ENCODE measurements at regions not wholly inside any gene's neighbourhood (a gene's known extent, or its start where the extent isn't known, plus 50 kb on each side); places are given as distances from the start of the nearest gene placed in this dataset.

- DNase-seq: no peak
Observed at GRCh38 chr3:56921573-56922453, 120.1 kb upstream of the ARHGEF3 start.

- no peak for DNase-seq
Observed at GRCh38 chr3:56919797-56920195, 118.0 kb upstream of the ARHGEF3 start.

DNA sequence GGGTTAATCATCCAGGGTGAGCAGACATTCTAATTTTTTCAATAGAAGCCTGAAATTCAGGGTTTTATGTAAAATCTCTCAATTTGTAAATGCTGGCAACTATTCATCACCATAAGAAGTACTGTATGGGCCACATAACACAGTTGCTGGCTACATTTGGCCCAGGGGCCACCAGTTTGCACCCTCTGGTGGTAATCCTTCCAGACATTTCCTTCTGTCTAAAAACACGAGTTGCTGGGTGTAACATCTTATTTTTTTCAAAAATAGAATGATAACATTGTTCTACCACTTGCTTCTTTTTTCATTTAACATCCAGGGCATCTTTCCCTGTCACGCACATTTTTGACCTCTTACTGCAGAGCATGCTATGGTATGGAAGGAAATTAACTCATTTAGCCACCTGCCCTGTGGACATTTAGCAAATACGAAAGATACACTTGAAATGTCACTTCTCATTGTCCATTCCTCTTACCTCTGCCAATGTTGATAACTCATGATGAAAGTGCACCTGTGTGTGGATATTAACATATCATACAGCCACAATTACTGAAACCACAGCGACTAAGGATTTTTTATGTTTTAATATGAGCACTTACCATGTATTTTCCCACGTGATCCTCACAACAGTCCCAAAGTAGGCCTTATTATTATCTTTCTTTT, 117.5 kb upstream of the ARHGEF3 start:
- no peak for DNase-seq

DNA sequence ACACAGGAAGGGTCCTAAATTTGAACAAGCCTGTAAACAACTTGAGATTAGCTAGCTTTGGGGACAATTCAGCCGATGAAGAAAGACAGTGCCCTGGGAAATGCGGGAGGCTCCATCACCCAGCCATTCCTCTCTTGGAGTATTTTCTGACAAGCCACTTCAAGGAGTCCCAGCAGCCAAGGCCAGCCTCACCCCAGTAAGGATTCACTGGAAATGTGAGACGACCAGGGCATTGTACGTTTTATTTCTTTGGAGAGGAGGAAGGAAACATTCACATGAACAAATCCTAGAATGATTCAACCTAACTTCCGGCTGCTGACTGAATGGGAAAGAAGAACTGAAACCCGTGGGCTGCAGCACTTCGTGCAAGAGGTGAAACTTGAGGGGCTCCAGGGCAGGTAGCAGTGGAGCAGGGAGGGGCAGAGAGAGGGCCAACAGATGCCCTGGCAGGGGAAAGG, 116.4 kb upstream of the ARHGEF3 start:
- no peak for DNase-seq

DNA sequence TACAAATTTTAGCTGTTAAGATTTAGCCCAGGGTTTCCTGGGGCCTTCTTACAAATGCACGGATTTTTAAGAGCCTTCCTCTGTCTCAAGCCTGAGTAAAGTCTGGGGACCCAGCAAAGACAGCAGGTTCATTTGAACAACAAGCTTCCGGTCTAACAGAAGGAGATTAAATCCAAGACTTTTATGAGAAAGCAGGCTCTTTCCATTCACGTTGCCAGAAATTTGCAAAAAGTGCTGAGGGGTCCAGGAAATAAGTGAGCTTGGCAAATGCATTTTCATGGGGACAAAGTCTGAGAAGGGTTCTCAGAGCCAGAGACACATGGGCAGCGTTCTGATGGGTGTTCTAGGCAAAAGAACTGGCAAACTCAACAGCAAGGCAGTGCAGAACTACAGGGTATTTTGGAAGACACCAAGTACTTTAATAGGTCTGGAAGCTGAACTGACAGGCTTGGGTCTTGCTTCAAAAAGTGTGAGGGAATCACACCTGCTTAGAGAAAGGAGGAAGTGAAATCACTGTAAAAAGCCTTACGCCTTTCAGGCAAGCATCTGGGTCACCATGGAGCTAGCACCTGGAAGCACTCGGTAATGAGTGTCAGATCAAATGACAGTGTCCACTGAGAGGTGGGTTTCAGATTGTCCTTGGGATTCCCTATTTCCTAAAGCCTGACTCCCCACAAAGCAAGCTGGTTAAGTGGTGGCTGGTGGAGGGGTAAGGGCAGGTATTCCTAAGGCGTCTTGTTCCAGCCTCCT, 115.8 kb upstream of the ARHGEF3 start:
- DNase-seq: no peak

GRCh38 chr3:56916716-56917360, 115.1 kb upstream of the ARHGEF3 start:
- DNase-seq: no peak

DNA sequence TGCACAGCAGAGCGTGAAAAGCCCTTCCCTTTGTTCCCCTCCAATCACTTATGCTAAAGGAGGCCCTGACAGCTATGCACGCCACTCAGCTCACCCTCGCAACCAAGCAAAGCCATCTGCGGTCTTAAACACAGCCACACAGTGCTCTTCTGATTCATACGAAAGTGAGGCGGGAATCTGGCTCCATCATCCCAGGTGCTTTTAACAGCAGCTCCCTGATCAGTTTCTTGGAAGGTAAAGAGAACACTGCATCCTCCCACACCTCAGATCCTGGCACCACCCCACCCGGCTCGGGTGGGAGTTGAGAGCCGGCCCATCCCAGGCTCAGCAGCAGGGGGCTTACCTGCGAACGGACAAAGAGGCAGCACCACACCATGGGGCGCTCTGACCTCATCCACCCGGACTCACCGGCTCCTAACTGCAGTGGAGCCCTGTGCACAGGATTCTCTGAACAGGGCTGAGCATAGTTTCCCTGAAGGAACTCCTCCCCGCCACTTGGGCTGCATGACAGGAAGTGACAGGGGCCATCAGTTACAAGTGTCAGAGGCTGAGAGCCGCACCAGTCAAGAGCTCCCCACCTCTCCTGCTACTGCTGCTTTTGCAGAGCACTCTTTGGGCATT, 114.3 kb upstream of the ARHGEF3 start:
- DNase-seq: no peak

DNA sequence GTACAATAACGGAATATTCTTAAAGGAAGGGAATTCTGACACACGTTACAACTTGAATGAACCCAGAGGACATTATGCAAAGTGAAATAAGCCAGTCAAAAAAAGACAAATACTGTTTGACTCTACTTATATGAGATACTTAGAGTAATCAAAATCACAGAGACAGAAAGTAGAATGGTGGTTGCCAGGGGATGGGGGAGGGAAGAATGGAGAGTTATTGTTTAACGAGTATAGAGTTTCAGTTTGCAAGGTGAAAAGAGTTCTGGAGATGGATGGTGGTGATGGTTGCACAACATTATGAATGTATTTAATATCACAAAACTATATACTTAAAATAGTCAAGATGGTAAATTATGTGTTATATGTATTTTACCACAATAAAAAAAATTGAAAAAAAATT, 112.9 kb upstream of the ARHGEF3 start:
- DNase-seq: no peak

DNA sequence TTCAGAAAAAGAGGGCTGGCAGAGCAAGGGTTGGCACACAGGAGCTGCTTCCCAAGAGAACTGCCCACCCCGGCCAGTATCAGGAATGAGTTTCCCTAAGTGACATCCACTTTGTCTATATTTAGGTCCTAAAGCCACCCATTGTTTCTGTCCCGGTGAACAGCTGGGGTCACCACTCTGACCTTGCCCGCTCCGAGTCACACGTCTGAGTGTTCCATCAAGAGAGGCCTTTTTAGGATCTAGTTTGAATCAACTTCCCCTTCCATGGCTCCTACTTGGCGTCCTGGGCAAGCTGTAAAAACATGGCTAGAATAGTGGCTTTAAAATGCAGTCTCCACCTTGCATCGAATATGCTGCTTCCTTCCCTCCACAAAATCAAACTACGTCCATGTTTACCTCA, 109.6 kb upstream of the ARHGEF3 start:
- DNase-seq: no peak

- no peak for DNase-seq
Observed at GRCh38 chr3:56909349-56909748, 107.6 kb upstream of the ARHGEF3 start.

DNA sequence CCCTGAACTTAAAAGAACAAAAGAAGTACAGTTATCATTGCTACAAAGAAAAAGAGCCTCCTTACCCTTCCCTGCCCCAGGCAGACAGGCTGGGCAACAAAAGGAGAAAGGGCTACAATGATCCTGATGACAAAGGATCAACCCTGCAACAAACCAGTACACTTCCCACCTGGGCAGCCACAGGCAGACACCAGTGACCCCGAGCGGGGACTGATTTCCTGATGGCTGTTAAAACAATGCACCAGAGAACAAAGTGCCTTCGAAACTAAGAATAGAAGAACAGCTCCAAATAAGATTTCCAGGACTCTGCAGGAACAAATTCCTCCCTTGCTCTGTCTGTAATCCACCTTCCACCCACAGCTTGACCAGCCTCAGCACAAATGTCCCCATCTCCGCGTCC, 106.3 kb upstream of the ARHGEF3 start:
- no peak for DNase-seq

GRCh38 chr3:56904552-56905215, 102.9 kb upstream of the ARHGEF3 start:
- DNase-seq: no peak

- no peak for DNase-seq
Observed at GRCh38 chr3:56903231-56903782, 101.6 kb upstream of the ARHGEF3 start.

DNA sequence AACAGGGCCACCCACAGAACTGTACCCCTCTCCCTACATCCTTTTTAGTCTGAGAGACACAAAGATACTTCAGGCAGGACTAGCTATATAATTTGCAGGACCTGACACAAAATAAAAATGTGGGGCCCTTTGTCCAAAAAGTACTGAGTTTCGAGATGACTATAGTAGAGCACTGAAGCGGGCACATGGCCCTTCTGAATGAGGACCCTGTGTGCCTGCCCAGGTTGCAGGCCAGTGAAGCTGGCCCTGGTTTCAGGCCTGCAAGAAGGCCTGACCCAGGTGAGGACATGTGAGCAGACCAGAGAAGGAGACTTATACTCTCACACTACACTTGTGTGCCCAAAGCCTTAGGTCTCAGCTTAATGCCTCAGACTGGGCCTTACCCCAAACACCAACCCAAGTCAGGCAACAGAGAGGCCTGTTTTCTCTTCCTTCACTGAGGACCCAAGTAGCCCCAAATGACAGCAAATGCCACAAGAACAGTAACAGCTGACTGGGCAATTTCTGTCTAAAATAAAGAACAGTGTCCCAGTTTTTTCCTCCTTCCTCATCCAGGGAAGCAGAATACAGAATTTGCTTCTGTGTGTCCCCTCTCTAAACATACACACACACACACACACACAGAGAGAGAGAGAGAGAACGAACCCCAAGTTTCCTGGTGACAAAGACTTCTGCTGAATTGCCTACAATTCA, 100.9 kb upstream of the ARHGEF3 start:
- no peak for DNase-seq

GRCh38 chr3:56900801-56901200, 99.1 kb upstream of the ARHGEF3 start:
- DNase-seq: no peak

DNA sequence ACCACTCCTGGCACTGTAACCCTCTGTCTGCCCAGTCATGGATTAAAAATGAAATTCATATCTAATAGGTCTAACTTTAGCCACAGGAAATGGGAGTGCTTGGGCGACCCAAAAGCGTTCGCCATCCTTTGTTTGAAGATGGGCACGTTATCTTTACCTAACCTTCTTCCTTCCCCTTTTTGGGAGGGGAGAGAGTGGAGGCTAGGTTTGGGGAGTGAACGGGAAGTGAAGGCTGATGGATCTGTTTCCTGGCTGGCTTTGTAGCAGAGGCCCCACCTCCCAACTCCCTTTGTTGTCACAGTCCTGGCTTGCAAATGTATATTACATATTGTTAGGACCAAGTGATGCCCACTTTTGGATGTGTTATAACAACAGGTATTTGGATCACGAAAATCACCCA, 98.1 kb upstream of the ARHGEF3 start:
- no peak for DNase-seq

- DNase-seq: no peak
Observed at GRCh38 chr3:56899078-56899477, 97.3 kb upstream of the ARHGEF3 start.

DNA sequence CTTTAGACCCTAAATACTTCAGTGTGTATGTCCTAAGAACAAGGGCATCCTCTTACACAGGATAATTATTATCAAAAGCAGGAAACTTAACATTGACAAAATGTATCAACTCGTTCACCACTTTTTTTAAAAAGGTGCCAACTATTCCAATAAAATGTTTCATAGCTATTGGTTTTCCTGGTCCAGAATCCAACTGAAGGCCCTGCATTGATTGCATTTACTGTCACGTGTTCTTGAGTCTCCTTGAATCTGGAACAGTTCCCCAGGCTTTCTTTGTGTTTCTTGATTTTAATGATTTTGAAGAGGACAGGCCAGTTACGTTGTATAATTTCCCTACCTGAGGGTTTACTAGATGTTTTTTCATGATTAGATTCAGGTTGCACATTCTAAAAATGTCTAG, 94.6 kb upstream of the ARHGEF3 start:
- DNase-seq: no peak

DNA sequence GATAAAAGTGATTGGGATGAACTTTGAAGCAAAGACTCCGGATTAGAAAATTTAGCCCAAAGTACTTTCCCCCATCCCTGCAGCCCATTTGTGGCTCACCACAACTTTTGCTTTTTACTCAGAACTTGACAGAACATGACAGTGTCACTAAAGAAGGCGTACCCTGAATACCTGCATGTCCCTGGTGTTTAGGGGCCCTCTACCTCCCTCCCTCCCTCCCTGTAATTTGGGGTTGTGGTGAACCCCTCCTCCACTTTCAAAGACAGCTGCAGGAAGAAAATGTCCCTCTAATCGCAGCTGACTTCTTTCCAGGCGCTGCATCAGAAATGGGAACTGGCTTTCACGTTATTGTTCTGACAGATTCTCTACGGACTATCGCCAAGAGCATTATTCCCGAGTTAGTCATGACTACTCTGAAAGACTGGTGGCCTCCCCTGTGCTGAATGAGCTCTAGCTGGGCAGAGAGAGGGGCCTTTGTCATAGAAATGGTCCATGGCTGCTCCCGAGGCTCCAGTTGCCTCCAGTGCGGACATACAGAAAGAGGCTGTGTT, 93.2 kb upstream of the ARHGEF3 start:
- no peak for DNase-seq

- DNase-seq: no peak
Observed at GRCh38 chr3:56890448-56891091, 88.8 kb upstream of the ARHGEF3 start.
